ENCODE measurements at regions not wholly inside any gene's neighbourhood (a gene's known extent, or its start where the extent isn't known, plus 50 kb on each side); places are given as distances from the start of the nearest gene placed in this dataset.

DNA sequence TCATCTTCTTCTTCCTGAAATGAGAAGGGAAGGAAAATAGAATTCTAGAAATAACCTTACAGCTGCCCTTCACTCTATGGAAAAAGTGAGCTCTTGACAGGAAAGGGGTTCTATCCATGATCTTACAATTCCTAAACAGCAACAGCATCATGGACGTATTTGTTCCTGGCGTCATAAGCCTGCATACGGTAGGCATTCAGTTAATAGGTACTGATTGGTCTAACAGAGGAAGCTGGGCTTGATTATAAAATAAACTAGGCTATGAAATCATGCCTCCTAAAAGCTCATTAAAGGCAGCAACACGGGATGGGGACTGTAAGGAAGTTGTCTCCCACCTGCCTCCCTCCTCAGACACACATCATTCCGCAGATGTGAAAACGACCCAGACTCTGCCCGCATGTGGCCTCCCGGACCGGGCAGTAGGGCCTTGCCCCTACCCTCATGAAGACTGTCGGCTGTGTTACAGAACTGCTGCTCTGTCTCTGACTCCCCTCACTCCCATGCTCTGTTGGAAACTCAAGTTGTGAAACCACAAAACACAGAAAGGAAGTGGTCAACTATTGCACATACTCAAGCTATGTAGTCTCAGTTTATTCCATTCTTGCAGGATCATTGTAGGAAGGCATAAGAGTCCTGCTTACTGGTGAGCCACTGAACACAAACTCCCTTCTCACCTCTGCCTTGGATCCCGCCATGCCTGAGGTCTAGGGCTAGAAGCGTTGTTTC, 129.8 kb downstream of the DLEU7 start:
- TF ChIP-seq, protein P1, sequence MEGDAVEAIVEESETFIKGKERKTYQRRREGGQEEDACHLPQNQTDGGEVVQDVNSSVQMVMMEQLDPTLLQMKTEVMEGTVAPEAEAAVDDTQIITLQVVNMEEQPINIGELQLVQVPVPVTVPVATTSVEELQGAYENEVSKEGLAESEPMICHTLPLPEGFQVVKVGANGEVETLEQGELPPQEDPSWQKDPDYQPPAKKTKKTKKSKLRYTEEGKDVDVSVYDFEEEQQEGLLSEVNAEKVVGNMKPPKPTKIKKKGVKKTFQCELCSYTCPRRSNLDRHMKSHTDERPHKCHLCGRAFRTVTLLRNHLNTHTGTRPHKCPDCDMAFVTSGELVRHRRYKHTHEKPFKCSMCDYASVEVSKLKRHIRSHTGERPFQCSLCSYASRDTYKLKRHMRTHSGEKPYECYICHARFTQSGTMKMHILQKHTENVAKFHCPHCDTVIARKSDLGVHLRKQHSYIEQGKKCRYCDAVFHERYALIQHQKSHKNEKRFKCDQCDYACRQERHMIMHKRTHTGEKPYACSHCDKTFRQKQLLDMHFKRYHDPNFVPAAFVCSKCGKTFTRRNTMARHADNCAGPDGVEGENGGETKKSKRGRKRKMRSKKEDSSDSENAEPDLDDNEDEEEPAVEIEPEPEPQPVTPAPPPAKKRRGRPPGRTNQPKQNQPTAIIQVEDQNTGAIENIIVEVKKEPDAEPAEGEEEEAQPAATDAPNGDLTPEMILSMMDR (IDR thresholded peaks at IDR 0.05), result no peak
- no peak for TF ChIP-seq EP300 (IDR thresholded peaks at IDR 0.05)
- peak in 1 of 4 donors; percentile 79 for TF ChIP-seq POLR2A (IDR thresholded peaks at IDR 0.05)
